DND-41 (cell line): ENCODE measurements at regions not wholly inside any gene's neighbourhood (a gene's known extent, or its start where the extent isn't known, plus 50 kb on each side); places are given as distances from the start of the nearest gene placed in this dataset.
"Not testable (repeated sequence)": the region's sequence is repeated elsewhere in the genome, so short reads cannot be mapped to it uniquely, and the experiment has no call there.

ENCODE experiments used
- CTCF ChIP-seq: IDR thresholded peaks from 2 replicates; pipeline ENCODE4 v1.5.1; 2012; ENCODE audit warnings: borderline replicate concordance, low read length, moderate library complexity, mild to moderate bottlenecking; ENCODE audit not compliant: poor library complexity, severe bottlenecking; ENCODE audit errors: extremely low read depth
- EZH2 ChIP-seq: IDR thresholded peaks from 3 replicates; pipeline ENCODE4 v1.6.1; 2012; ENCODE audit warnings: borderline replicate concordance, low read depth, mild to moderate bottlenecking, moderate library complexity, low read length, inconsistent platforms; ENCODE audit not compliant: severe bottlenecking

- TF ChIP-seq CTCF, EZH2: not testable (repeated sequence)
These were observed 523.0 kb downstream of the DIPK2A start for GRCh38 chr3:144494651-144495050.
